ENCODE measurements at regions not wholly inside any gene's neighbourhood (a gene's known extent, or its start where the extent isn't known, plus 50 kb on each side); places are given as distances from the start of the nearest gene placed in this dataset.

- BruUV-seq (replicated peaks), result no TSS peak
- intact Hi-C loops (cut with micrococcal nuclease; ENCODE audit: unreplicated experiment), result no loop called here
- H3K27ac Mint-ChIP-seq (ENCODE audit: unreplicated experiment), result no peak overlapping the region
Measured at GRCh38 chr2:8480915-8481314, 200.9 kb upstream of the ID2 start.

GRCh38 chr2:8481463-8482009 lies 200.3 kb upstream of the ID2 start:
- no peak for TF ChIP-seq CTCF (IDR thresholded peaks at IDR 0.05; ENCODE audit: insufficient read depth in 1 of 2, low read depth in 1 of 2, low read length in 1 of 2, severe bottlenecking in 1 of 2, unreplicated experiment in 1 of 2)
- CTCF ChIA-PET, result no interaction called here
- peaks cover 7% of the 10 kb centered on the region for H3K4me1 Mint-ChIP-seq (ENCODE audit: low read depth, unreplicated experiment)

More at GRCh38 chr2:8480915-8481314, 200.9 kb upstream of the ID2 start:
- Mint-ChIP-seq H3K9me3 (ENCODE audit: unreplicated experiment) (no peaks in the 10 kb centered on the region), H3K36me3 (ENCODE audit: insufficient read depth, unreplicated experiment) (no peaks in the 10 kb centered on the region), H3K4me1 (ENCODE audit: low read depth, unreplicated experiment) (peaks cover 14% of the 10 kb centered on the region), H3K4me3 (ENCODE audit: unreplicated experiment) (no peak overlapping the region), H3K27me3 (ENCODE audit: insufficient read depth, unreplicated experiment) (no peaks in the 10 kb centered on the region)
- no peak overlapping the region for H3K4me3 ChIP-seq (ENCODE audit: low read depth, low read length)
- POLR2A ChIA-PET, result no interaction called here
- no peaks in the 10 kb centered on the region for H3K9me3 ChIP-seq
- no peak for DNase-seq
- H3K27me3 ChIP-seq (replicated peaks; ENCODE audit: control insufficient read depth, insufficient read depth, low read length), result no peaks in the 10 kb centered on the region
- no peaks in the 10 kb centered on the region for H3K36me3 ChIP-seq (ENCODE audit: control insufficient read depth, insufficient read depth, low read length)
- CTCF ChIA-PET, result no interaction called here
- no peak for TF ChIP-seq CTCF (IDR thresholded peaks at IDR 0.05; ENCODE audit: insufficient read depth in 1 of 2, low read depth in 1 of 2, low read length in 1 of 2, severe bottlenecking in 1 of 2, unreplicated experiment in 1 of 2)
- H3K4me1 ChIP-seq, result peaks cover 14% of the 10 kb centered on the region

GRCh38 chr2:8482432-8482831 lies 199.4 kb upstream of the ID2 start:
- no peak for TF ChIP-seq CTCF (IDR thresholded peaks at IDR 0.05; ENCODE audit: insufficient read depth in 1 of 2, low read depth in 1 of 2, low read length in 1 of 2, severe bottlenecking in 1 of 2, unreplicated experiment in 1 of 2)
- intact Hi-C loops (cut with micrococcal nuclease; ENCODE audit: unreplicated experiment), result no loop called here
- CTCF ChIA-PET, result no interaction called here
- Mint-ChIP-seq H3K36me3 (ENCODE audit: insufficient read depth, unreplicated experiment) (no peaks in the 10 kb centered on the region), H3K4me3 (ENCODE audit: unreplicated experiment) (no peak overlapping the region), H3K9me3 (ENCODE audit: unreplicated experiment) (no peaks in the 10 kb centered on the region), H3K4me1 (ENCODE audit: low read depth, unreplicated experiment) (peaks cover 6% of the 10 kb centered on the region), H3K27me3 (ENCODE audit: insufficient read depth, unreplicated experiment) (no peaks in the 10 kb centered on the region), H3K27ac (ENCODE audit: unreplicated experiment) (no peak overlapping the region)
- H3K4me3 ChIP-seq (ENCODE audit: low read depth, low read length), result no peak overlapping the region
- no peak for DNase-seq
- H3K4me1 ChIP-seq, result peaks cover 3% of the 10 kb centered on the region
- BruUV-seq (replicated peaks), result no TSS peak
- H3K27me3 ChIP-seq (replicated peaks; ENCODE audit: control insufficient read depth, insufficient read depth, low read length), result no peaks in the 10 kb centered on the region
- no peaks in the 10 kb centered on the region for H3K9me3 ChIP-seq
- H3K36me3 ChIP-seq (ENCODE audit: control insufficient read depth, insufficient read depth, low read length), result no peaks in the 10 kb centered on the region
- POLR2A ChIA-PET, result no interaction called here

More at GRCh38 chr2:8481463-8482009, 200.3 kb upstream of the ID2 start:
- Mint-ChIP-seq H3K9me3 (ENCODE audit: unreplicated experiment) (no peaks in the 10 kb centered on the region), H3K36me3 (ENCODE audit: insufficient read depth, unreplicated experiment) (no peaks in the 10 kb centered on the region), H3K27me3 (ENCODE audit: insufficient read depth, unreplicated experiment) (no peaks in the 10 kb centered on the region), H3K4me3 (ENCODE audit: unreplicated experiment) (no peak overlapping the region), H3K27ac (ENCODE audit: unreplicated experiment) (no peak overlapping the region)
- intact Hi-C loops (cut with micrococcal nuclease; ENCODE audit: unreplicated experiment), result no loop called here
- H3K4me3 ChIP-seq (ENCODE audit: low read depth, low read length), result no peak overlapping the region
- H3K4me1 ChIP-seq, result peaks cover 9% of the 10 kb centered on the region
- no peak for DNase-seq
- no peaks in the 10 kb centered on the region for H3K9me3 ChIP-seq
- POLR2A ChIA-PET, result no interaction called here
- no peaks in the 10 kb centered on the region for H3K36me3 ChIP-seq (ENCODE audit: control insufficient read depth, insufficient read depth, low read length)
- no peaks in the 10 kb centered on the region for H3K27me3 ChIP-seq (replicated peaks; ENCODE audit: control insufficient read depth, insufficient read depth, low read length)
- no TSS peak for BruUV-seq (replicated peaks)

Measured in Caco-2 (cell line).